GM12874 (cell line): ENCODE measurements at regions not wholly inside any gene's neighbourhood (a gene's known extent, or its start where the extent isn't known, plus 50 kb on each side); places are given as distances from the start of the nearest gene placed in this dataset.

ENCODE experiments used
- TF ChIP-seq, protein P1 (sequence below): IDR thresholded peaks from 2 replicates; pipeline ENCODE4 v1.5.1; 2011; ENCODE audit warnings: low read depth, mild to moderate bottlenecking, control low read depth, low read length, moderate library complexity; ENCODE audit not compliant: insufficient read depth

DNA sequence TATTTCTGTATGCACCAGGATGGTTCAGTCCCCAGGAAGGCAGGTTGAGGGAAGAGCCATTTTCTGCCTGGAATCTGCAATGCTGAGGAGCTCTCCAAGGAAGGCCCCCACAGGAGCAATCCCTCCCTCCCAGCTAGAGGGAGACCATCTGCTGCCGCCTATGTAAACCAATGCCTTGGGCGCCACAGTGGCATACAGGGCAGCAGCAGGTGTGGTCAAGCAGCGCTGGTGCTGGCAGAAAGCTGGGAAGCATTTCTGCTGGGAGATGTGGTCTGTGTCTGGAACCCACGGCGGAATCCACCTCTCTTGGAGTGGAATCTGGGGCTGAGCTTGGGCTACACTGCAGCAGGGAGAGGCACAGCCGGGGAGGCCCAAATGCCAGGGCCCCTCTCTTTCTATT is 283.3 kb downstream of the RRAGC start:
- TF ChIP-seq, protein P1, sequence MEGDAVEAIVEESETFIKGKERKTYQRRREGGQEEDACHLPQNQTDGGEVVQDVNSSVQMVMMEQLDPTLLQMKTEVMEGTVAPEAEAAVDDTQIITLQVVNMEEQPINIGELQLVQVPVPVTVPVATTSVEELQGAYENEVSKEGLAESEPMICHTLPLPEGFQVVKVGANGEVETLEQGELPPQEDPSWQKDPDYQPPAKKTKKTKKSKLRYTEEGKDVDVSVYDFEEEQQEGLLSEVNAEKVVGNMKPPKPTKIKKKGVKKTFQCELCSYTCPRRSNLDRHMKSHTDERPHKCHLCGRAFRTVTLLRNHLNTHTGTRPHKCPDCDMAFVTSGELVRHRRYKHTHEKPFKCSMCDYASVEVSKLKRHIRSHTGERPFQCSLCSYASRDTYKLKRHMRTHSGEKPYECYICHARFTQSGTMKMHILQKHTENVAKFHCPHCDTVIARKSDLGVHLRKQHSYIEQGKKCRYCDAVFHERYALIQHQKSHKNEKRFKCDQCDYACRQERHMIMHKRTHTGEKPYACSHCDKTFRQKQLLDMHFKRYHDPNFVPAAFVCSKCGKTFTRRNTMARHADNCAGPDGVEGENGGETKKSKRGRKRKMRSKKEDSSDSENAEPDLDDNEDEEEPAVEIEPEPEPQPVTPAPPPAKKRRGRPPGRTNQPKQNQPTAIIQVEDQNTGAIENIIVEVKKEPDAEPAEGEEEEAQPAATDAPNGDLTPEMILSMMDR: no peak

DNA sequence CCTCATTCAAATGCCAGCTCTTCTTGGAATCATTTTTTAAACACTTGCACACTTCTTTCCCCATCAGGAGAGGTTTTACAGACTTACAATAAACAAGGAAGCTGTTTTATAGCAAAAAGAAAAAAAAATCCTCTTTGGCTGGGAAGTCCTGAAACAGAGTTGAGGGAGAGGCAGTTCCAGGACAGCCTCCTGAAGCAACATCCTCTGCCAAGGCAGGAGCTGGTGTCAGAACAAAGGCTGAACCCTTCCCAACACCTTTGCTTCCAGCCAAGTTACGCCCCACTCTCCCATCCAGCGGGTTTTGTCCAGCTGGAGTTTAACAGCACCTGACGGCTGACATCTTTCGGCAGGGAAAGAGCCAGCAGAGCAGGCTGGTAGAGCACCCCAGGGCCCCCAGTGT is 287.8 kb downstream of the RRAGC start:
- TF ChIP-seq, protein P1: no peak

DNA sequence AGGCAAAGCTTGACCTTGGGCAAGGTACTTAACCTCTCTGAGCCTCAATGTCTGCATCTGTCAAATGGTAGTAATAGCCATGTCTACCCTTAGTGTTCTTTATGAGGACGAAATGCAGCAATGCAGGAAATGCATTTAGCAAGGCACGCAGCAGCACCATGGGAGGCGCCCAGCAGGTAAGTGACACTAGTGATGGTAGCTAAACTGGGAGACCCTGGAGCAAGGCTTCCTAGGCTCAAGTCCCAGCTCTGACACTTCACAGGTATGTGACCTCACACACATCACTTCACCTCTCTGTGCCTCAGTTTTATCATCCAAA is 289.0 kb downstream of the RRAGC start:
- TF ChIP-seq, protein P1: no peak

DNA sequence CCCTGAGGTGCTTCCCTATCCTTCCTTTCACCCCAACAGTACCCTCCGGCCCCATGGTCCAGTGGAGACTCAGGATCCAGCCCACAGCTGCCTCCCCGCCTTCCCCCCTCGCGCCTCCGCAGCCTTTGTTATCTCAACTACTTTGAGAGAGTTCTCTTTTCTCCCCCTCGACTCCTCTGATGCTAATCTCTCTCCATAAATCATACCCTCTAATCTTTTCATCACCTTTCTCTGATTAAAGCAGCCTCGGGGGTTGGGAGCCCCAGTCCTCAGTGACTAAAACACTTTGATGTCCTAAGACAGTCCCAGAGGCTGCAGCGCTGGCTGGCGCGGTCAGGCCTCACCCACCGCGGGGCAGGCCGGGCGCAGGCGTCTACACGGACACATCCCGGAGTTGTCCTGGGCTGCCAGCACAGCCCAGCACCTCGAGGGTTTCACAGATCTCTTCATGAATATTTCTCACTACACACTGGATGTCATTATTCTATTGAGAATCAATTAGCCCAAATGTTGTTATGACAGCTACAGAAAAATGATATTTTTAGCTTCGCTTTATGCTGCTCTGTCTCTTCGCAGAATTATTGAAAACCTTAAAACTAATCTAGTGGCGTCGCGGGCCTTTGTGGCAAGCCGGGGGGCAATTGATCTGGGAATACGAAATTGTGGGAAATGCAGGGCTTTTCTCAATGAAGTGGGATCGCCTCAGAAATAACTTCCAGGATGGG is 289.5 kb downstream of the RRAGC start:
- TF ChIP-seq, protein P1: no peak

DNA sequence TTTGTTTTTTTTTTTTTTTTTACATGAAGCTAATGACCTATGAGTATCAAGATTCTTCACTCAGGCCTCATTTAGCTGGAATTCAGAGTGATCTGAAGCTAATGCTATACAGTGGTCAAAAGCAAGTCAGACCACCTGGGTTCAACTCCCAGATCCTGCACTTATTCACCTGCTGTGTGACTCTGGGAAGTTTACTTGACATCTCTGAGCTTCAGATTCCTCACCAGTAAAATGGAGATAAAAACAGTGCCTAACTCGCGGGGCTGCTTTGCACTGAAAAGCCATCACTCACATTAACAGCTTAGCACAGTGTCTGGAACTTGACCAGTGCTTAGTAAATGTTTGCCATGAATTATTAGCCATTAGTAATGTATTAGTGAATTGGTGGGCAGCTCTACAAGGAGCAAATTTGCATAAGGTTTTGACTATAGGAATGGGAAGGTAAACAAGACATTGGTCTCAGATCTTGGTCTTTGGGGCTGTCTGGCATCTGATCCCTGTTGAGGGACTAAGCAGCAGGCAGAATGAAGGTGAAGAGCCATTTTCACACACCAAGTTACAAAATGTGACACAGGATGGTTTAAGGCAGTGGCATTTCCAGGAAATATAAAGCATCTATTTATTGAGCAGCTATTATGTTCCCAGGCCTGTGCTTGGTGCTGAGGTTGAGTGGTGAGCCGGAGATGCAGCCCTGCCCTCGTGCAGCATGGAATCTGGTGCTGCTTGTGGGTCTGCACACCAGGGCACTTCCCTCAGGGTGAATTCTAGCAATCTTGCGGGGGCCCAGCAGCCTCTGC is 291.3 kb downstream of the RRAGC start:
- TF ChIP-seq, protein P1: no peak

DNA sequence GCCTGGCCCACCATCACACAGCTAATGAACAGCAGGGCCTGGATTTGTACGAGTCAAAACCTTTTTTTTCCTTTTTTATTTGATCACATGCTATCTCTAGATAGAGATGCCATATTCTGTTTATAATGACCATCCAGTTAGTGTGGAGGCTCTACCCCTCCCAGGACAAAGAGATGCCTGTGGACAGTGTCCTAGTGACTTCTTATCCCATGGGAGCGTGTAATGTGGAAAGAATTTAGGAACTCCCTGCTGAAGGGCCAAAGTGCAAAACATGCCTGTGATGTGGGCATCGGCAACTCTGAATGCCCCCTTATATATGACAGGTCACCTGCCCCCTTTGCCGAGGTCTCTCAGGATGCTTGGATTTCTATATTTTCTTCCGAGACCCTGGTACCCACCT is 292.2 kb downstream of the RRAGC start:
- TF ChIP-seq, protein P1: no peak

DNA sequence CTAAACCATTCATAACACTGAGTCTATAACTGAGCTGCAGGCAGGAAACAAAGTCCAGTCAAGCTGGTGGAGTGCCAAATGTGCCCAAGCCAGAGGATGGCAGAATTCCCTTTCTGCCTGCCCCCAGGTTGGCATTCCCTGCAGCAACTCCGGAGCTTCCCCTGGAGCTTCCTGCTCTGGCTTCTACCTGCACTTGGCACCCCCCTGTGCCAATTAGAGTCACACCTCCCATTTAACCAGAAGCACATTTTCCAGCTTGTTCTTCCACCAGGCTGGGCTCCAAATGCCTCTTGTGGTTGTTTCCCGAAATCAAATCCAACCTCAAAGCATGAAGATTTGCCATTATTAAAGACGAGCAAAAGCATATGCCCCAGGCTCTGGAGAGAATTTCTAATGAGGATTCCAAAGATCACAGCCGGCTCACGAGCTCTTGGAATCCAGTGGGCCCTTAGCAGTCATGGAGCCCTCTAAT is 294.5 kb downstream of the RRAGC start:
- TF ChIP-seq, protein P1: no peak
